Caco-2 (cell line): ENCODE measurements at regions not wholly inside any gene's neighbourhood (a gene's known extent, or its start where the extent isn't known, plus 50 kb on each side); places are given as distances from the start of the nearest gene placed in this dataset.

ENCODE experiments used
- BruUV-seq: library from RNA; stranded (reverse); fragments of 400-500 nt; replicated peaks from 2 replicates; lab custom pipeline; 2021; lab: Mats Ljungman, UMichigan
- CTCF ChIA-PET: fragments of 300-600 bp; sonication (Branson Sonifier 250); formaldehyde crosslinking; loops from one replicate; lab custom pipeline; 2022; ENCODE audit warnings: antibody characterized with exemption; lab: Charles Lee
- POLR2A ChIA-PET: fragments of 300-600 bp; sonication (Branson Sonifier 250); formaldehyde crosslinking; loops from one replicate; lab custom pipeline; 2022; ENCODE audit warnings: antibody characterized with exemption; lab: Charles Lee
- DNase-seq, 2 experiments: peaks; one replicate each; pipeline versions ENCODE4 v3.0.0 to v3.0.0-alpha.2; 2020 to 2022
- H3K27me3 ChIP-seq: replicated peaks from 2 replicates; pipeline ENCODE4 v1.6.0; 2011; ENCODE audit warnings: low read length; ENCODE audit not compliant: control insufficient read depth, insufficient read depth
- H3K36me3 ChIP-seq: 2 replicates; pipeline ENCODE4 v1.5.1; 2011; ENCODE audit warnings: low read length; ENCODE audit not compliant: control insufficient read depth, insufficient read depth
- H3K4me1 ChIP-seq: fragments of 250-450 bp; sonication (Bioruptor Pico); 2 replicates; pipeline ENCODE4 v1.5.1; 2020; ENCODE audit warnings: mild to moderate bottlenecking
- H3K4me3 ChIP-seq: 2 replicates; pipeline ENCODE4 v1.5.1; 2011; ENCODE audit warnings: low read depth, mild to moderate bottlenecking, control low read depth, low read length
- H3K9me3 ChIP-seq: fragments of 250-450 bp; sonication (Bioruptor Pico); 2 replicates; pipeline ENCODE4 v1.5.1; 2020; ENCODE audit warnings: mild to moderate bottlenecking, moderate library complexity
- H3K27ac Mint-ChIP-seq: one replicate; pipeline ENCODE4 v1.8.0; 2022; ENCODE audit warnings: mixed read lengths; ENCODE audit not compliant: unreplicated experiment
- H3K27me3 Mint-ChIP-seq: one replicate; pipeline ENCODE4 v1.8.0; 2022; ENCODE audit warnings: mixed read lengths; ENCODE audit not compliant: insufficient read depth, unreplicated experiment
- H3K36me3 Mint-ChIP-seq: one replicate; pipeline ENCODE4 v1.8.0; 2022; ENCODE audit warnings: mild to moderate bottlenecking, mixed read lengths; ENCODE audit not compliant: insufficient read depth, unreplicated experiment
- H3K4me1 Mint-ChIP-seq: one replicate; pipeline ENCODE4 v1.8.0; 2022; ENCODE audit warnings: low read depth, mixed read lengths; ENCODE audit not compliant: unreplicated experiment
- H3K4me3 Mint-ChIP-seq: one replicate; pipeline ENCODE4 v1.8.0; 2022; ENCODE audit warnings: mild to moderate bottlenecking, moderate library complexity, mixed read lengths; ENCODE audit not compliant: unreplicated experiment
- H3K9me3 Mint-ChIP-seq: one replicate; pipeline ENCODE4 v1.8.0; 2022; ENCODE audit warnings: mixed read lengths; ENCODE audit not compliant: unreplicated experiment
- CTCF ChIP-seq, 2 experiments: fragments of 200-600 bp in 1 of 2; IDR thresholded peaks; 1 replicate in 1 of 2; 2 replicates in 1 of 2; pipeline versions ENCODE4 v1.5.1 to v1.8.0; 2011 to 2022; ENCODE audit warnings: antibody characterized with exemption in 1 of 2, control low read depth in 1 of 2, inconsistent platforms in 1 of 2, low read depth in 1 of 2, low read length in 1 of 2, mild to moderate bottlenecking in 1 of 2, moderate library complexity in 1 of 2; ENCODE audit not compliant: insufficient read depth in 1 of 2, severe bottlenecking in 1 of 2, unreplicated experiment in 1 of 2
- intact Hi-C: fragments of 100-400 bp; cut with micrococcal nuclease; formaldehyde crosslinking; loops from one replicate; pipeline ENCODE4 v1.10.0; 2022; ENCODE audit not compliant: unreplicated experiment

- no peak for TF ChIP-seq CTCF (IDR thresholded peaks at IDR 0.05; ENCODE audit: insufficient read depth in 1 of 2, low read depth in 1 of 2, low read length in 1 of 2, severe bottlenecking in 1 of 2, unreplicated experiment in 1 of 2)
- DNase-seq, result no peak
- no peaks in the 10 kb centered on the region for H3K9me3 Mint-ChIP-seq
- no peaks in the 10 kb centered on the region for H3K36me3 Mint-ChIP-seq
- no peaks in the 10 kb centered on the region for H3K4me1 Mint-ChIP-seq
- ChIA-PET CTCF (no interaction called here), POLR2A (no interaction called here)
- H3K4me1 ChIP-seq, result no peaks in the 10 kb centered on the region
- no TSS peak for BruUV-seq
- no peaks in the 10 kb centered on the region for H3K36me3 ChIP-seq
- H3K27ac Mint-ChIP-seq, result no peak overlapping the region
- no peaks in the 10 kb centered on the region for H3K27me3 ChIP-seq
- H3K4me3 ChIP-seq, result no peak overlapping the region
- H3K4me3 Mint-ChIP-seq, result no peak overlapping the region
- H3K27me3 Mint-ChIP-seq, result peaks cover 7% of the 10 kb centered on the region
- no peaks in the 10 kb centered on the region for H3K9me3 ChIP-seq
- intact Hi-C loops, result no loop called here
These were observed 498.9 kb downstream of the ADGRL2 start for GRCh38 chr1:82299656-82300055.

- Mint-ChIP-seq H3K27ac (no peak overlapping the region), H3K4me3 (no peak overlapping the region), H3K4me1 (no peaks in the 10 kb centered on the region), H3K27me3 (peaks cover 11% of the 10 kb centered on the region), H3K9me3 (no peaks in the 10 kb centered on the region), H3K36me3 (no peaks in the 10 kb centered on the region)
- no peaks in the 10 kb centered on the region for H3K36me3 ChIP-seq
- no TSS peak for BruUV-seq
- no peak for TF ChIP-seq CTCF (IDR thresholded peaks at IDR 0.05; ENCODE audit: insufficient read depth in 1 of 2, low read depth in 1 of 2, low read length in 1 of 2, severe bottlenecking in 1 of 2, unreplicated experiment in 1 of 2)
- no peaks in the 10 kb centered on the region for H3K27me3 ChIP-seq
- no peak overlapping the region for H3K4me3 ChIP-seq
- no peaks in the 10 kb centered on the region for H3K4me1 ChIP-seq
- ChIA-PET CTCF (no interaction called here), POLR2A (no interaction called here)
- DNase-seq, result no peak
- intact Hi-C loops, result no loop called here
- H3K9me3 ChIP-seq, result no peaks in the 10 kb centered on the region
These were observed 498.3 kb downstream of the ADGRL2 start for GRCh38 chr1:82299056-82299455.

- DNase-seq, result no peak
- peaks cover 11% of the 10 kb centered on the region for H3K27me3 Mint-ChIP-seq
These were observed 496.6 kb downstream of the ADGRL2 start for GRCh38 chr1:82297139-82297896.

More at GRCh38 chr1:82297139-82297896, 496.6 kb downstream of the ADGRL2 start:
- BruUV-seq, result no TSS peak
- Mint-ChIP-seq H3K36me3 (no peaks in the 10 kb centered on the region), H3K9me3 (no peaks in the 10 kb centered on the region), H3K4me1 (no peaks in the 10 kb centered on the region), H3K27ac (no peak overlapping the region), H3K4me3 (no peak overlapping the region)
- Histone ChIP-seq H3K9me3 (no peaks in the 10 kb centered on the region), H3K27me3 (no peaks in the 10 kb centered on the region), H3K4me1 (no peaks in the 10 kb centered on the region), H3K4me3 (no peak overlapping the region), H3K36me3 (no peaks in the 10 kb centered on the region)
- ChIA-PET POLR2A (no interaction called here), CTCF (no interaction called here)
- TF ChIP-seq CTCF (IDR thresholded peaks at IDR 0.05; ENCODE audit: insufficient read depth in 1 of 2, low read depth in 1 of 2, low read length in 1 of 2, severe bottlenecking in 1 of 2, unreplicated experiment in 1 of 2), result no peak
- intact Hi-C loops, result no loop called here
